ENCODE measurements at regions not wholly inside any gene's neighbourhood (a gene's known extent, or its start where the extent isn't known, plus 50 kb on each side); places are given as distances from the start of the nearest gene placed in this dataset.

DNA sequence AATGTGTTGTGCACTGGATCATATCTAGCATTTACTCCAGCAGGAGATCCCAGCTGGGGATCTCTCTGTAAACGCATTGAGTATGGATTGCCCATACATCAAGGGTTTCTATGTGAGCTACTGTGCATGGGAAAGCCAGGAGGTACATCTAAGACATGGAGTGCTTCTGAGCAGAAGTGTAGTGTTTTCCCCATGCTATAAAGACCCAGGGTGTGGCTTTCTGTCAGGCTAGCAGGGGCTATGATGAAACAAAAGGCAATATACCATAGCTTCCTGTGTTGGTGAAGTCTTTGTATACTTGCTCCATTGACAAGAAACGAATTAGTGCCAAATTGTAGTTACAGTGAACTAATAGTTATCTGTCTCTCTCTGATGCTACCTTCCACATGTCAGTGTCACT, 329.3 kb upstream of the TLE4 start:
- CTCF ChIA-PET, result no interaction called here
- no peak overlapping the region for H3K27ac Mint-ChIP-seq
- H3K36me3 Mint-ChIP-seq (ENCODE audit: low read depth), result no peaks in the 10 kb centered on the region
- POLR2A ChIA-PET, result no interaction called here
- no peak for DNase-seq
- H3K9me3 Mint-ChIP-seq, result no peaks in the 10 kb centered on the region
- H3K4me3 Mint-ChIP-seq, result no peak overlapping the region
- no peaks in the 10 kb centered on the region for H3K4me1 Mint-ChIP-seq
- peaks cover 2% of the 10 kb centered on the region for H3K27me3 Mint-ChIP-seq

DNA sequence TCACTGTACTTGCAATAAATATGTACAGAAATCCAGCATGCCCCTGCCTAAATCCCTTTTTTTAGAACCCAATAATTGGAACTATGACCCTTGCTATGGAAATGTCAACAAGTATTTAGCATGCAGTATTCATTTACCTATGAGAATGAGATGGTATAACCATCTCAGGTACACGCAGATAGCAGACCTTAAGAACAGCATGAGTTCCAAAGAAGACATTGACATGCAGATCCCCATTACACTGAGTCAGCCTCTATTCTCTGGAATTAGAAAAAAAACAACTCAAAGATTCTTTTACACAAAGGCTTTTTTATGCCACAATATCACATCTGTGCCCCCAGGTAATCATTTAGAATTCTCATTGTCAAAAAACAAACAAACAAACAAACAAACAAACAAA, 325.6 kb upstream of the TLE4 start:
- Mint-ChIP-seq H3K4me3 (no peak overlapping the region), H3K27ac (no peak overlapping the region), H3K36me3 (ENCODE audit: low read depth) (no peaks in the 10 kb centered on the region), H3K4me1 (no peaks in the 10 kb centered on the region), H3K9me3 (no peaks in the 10 kb centered on the region), H3K27me3 (peaks cover 2% of the 10 kb centered on the region)
- ChIA-PET POLR2A (no interaction called here), CTCF (no interaction called here)
- DNase-seq, result no peak

DNA sequence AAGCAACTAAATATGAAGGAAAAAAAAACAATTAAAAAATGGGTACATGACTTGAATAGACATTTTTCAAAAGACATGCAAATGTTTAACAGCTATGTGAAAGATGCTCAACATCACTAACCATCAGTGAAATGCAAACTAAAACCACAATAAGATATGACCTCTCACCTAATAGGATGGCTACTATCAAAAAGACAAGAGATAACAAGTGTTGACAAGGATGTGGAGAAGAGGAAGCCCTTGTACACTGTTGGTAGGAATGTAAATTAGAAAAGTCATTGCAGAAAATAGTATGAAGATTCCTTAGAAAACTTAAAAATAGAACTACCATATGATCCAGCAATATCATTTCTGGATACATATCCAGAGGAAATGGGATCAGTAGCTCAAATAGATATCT, 324.7 kb upstream of the TLE4 start:
- H3K36me3 Mint-ChIP-seq (ENCODE audit: low read depth), result no peaks in the 10 kb centered on the region
- ChIA-PET POLR2A (no interaction called here), CTCF (no interaction called here)
- H3K4me3 Mint-ChIP-seq, result no peak overlapping the region
- no peak for DNase-seq
- H3K27ac Mint-ChIP-seq, result no peak overlapping the region
- H3K9me3 Mint-ChIP-seq, result no peaks in the 10 kb centered on the region
- H3K27me3 Mint-ChIP-seq, result peaks cover 2% of the 10 kb centered on the region
- H3K4me1 Mint-ChIP-seq, result no peaks in the 10 kb centered on the region

DNA sequence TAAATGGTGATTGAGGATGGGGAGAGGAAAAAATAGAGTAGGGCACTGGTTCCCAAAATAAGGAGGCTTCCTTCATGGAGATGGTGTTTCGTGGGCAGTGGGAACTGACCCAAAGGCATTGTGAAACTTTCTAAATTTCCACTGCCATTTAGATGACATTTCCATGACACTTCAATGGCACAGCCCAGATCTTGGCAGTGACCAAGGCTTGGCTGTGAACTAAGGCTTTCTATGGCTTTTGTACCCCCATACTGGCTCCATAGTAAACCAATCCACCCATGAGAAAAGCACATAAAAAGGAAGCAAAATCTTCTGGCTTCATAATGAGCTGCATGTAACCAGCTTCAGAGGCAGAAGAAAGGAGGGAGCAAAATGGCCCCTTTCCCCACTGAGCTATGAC, 321.0 kb upstream of the TLE4 start:
- CTCF ChIA-PET, result no interaction called here
- POLR2A ChIA-PET, result no interaction called here
- Mint-ChIP-seq H3K4me1 (no peaks in the 10 kb centered on the region), H3K9me3 (no peaks in the 10 kb centered on the region), H3K4me3 (no peak overlapping the region), H3K27ac (no peak overlapping the region), H3K27me3 (no peaks in the 10 kb centered on the region), H3K36me3 (ENCODE audit: low read depth) (no peaks in the 10 kb centered on the region)
- no peak for DNase-seq

DNA sequence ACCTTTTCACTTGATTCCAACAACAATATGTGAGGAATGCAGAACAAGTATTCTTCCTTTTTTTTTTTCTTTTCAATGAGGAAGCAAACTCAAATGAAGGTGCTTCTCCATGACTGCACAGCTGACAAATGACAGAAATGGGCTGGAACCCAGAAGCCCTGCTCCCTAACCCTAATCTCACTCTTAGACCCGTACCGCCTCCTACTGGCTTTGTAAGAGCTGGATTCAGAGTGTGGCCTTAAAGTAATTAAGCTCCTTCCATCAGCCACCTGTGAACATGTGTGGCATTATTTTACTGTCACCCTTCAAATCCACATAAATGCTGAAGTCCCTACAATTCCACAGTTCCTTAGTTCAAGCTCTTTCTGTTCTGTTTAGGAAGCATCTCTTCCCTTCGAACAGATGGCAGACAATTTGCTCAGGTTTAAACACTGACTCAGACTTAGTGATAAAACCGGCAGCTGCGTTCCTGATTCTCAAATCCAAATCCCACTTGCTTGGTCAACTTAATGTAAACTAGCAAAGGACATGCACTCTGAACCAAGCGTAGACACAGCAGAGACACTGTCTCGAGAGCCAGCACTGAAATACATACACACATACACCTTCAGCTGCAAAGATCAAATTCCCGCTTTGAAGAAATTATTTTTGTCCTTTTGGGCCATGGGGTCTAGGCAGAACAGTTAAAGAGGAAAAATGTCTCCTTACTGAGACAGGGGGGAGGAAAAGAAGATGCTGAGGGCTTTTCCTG, 316.7 kb upstream of the TLE4 start:
- H3K36me3 Mint-ChIP-seq (ENCODE audit: low read depth), result no peaks in the 10 kb centered on the region
- no peak for DNase-seq
- CTCF ChIA-PET, result no interaction called here
- H3K27ac Mint-ChIP-seq, result no peak overlapping the region
- POLR2A ChIA-PET, result no interaction called here
- H3K27me3 Mint-ChIP-seq, result peaks cover 2% of the 10 kb centered on the region
- H3K4me3 Mint-ChIP-seq, result no peak overlapping the region
- no peaks in the 10 kb centered on the region for H3K4me1 Mint-ChIP-seq
- no peaks in the 10 kb centered on the region for H3K9me3 Mint-ChIP-seq

DNA sequence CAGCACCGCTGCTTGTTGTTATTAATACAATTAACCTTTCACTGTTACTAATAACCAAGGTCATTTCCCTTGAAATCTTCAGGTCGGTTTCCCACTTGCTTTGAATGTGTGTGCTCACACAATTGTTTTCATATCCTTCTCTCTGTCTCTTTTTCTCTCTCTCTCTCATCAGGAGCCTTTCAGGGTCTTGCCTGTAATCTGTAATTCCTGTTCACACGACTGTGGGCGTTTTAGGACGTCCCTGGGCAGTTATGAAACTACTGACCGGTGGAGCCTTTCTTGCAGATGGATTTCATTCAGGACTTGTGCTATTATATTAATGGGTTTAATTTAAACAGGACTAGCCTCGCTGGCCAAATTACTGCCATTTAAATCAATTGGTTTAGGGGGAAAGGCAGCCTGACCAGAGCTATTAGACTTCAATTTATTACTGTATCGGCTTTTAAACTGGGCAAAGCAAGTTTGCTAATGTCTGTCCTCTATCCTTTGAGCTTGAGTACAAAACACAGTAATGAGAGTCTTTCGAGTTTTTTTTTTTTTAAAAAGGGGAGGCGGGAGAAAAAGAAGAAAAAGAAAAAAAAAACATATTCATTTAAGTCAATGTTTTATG, 316.0 kb upstream of the TLE4 start:
- no peak for DNase-seq
- no peaks in the 10 kb centered on the region for H3K9me3 Mint-ChIP-seq

DNA sequence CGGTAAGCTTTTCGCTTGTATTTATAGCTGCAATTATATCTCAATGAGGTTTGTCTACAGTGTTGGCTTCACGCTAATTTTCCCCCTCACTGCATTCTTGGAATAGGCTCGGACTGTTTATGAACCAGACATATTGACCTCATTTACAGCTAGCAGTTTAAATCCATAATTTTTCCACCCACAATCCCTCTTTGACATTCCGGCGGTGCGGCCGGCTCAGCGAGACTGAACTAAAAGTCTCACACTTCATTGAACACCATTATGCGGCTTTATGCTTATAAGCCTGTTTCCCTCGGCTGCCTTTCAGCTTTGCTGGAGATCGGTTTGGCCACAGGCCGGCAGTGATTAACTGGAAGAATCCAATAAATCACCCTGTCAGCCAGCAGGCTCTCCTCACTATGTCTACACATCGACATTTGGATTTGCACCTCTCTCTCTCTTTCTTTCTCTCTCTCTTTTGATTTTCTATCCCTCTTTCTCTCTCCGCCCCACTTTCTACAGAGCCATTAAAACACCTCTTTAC, 315.0 kb upstream of the TLE4 start:
- no peak for DNase-seq
- ChIA-PET CTCF (no interaction called here), POLR2A (no interaction called here)
- Mint-ChIP-seq H3K4me1 (no peaks in the 10 kb centered on the region), H3K27me3 (peaks cover 3% of the 10 kb centered on the region), H3K27ac (no peak overlapping the region), H3K9me3 (no peaks in the 10 kb centered on the region), H3K4me3 (no peak overlapping the region), H3K36me3 (ENCODE audit: low read depth) (no peaks in the 10 kb centered on the region)

More for the DNA sequence above, 316.0 kb upstream of the TLE4 start:
- ChIA-PET CTCF (no interaction called here), POLR2A (no interaction called here)
- H3K27ac Mint-ChIP-seq, result no peak overlapping the region
- no peaks in the 10 kb centered on the region for H3K4me1 Mint-ChIP-seq
- H3K27me3 Mint-ChIP-seq, result peaks cover 3% of the 10 kb centered on the region
- no peaks in the 10 kb centered on the region for H3K36me3 Mint-ChIP-seq (ENCODE audit: low read depth)
- no peak overlapping the region for H3K4me3 Mint-ChIP-seq

DNA sequence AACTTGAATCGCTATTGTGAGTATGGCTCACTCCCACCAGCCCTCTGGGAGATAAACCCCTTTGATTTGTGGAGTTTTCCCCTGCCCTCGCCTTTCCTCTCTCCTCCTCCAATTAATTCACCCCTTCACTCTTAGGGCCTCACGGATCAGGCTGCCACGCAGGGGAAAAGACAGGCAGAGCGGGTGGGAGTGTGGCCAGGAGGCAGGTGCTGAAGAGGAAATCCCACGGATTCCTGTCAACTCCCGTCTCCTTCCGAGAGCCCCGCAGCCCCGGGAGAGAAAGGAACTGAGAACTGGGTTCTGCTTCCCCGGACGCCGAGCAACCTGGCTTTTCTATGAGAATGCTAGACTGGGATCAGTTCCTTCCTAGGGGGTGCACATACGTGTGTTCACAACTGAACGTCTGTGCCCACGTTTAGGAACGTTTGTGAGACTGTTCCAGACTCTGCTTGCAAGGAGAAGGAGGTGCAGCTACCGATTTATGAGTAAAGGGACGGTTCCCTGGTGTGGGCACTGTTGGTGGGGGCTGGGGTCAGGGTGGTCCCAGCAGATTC, 314.5 kb upstream of the TLE4 start:
- H3K9me3 Mint-ChIP-seq, result no peaks in the 10 kb centered on the region
- H3K4me3 Mint-ChIP-seq, result no peak overlapping the region
- ChIA-PET CTCF (no interaction called here), POLR2A (no interaction called here)
- no peak overlapping the region for H3K27ac Mint-ChIP-seq
- no peaks in the 10 kb centered on the region for H3K4me1 Mint-ChIP-seq
- H3K27me3 Mint-ChIP-seq, result peaks cover 4% of the 10 kb centered on the region
- H3K36me3 Mint-ChIP-seq (ENCODE audit: low read depth), result no peaks in the 10 kb centered on the region
- no peak for DNase-seq

DNA sequence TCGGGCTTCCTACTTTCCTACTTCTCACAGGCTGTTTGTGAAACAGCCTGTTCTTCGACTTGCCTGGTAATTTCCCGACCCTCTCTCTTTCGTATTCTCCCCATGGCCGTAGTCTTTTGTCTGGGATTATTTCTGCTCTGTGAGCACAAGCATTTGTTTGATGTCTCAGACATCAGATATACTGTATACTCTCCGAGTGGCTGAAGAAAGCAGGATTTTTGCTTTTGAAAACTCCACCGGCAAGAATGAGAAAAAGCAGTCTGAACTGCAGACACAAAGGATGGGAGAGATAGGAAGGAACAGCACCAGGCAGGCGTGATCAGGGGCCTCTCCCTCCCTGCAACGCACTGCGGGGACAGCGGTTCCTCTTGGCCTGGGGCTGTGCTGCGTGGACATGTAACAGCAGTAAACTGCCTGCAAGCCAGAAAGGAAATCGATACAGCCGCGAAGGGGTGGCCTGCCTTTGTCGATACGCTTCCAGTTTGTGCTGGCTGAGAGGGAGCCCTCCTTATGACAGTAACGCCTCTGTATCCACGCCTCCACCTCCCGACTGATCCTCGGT, 313.9 kb upstream of the TLE4 start:
- H3K4me3 Mint-ChIP-seq, result no peak overlapping the region
- no peak overlapping the region for H3K27ac Mint-ChIP-seq
- no peak for DNase-seq
- H3K4me1 Mint-ChIP-seq, result no peaks in the 10 kb centered on the region
- H3K27me3 Mint-ChIP-seq, result peaks cover 4% of the 10 kb centered on the region
- H3K36me3 Mint-ChIP-seq (ENCODE audit: low read depth), result no peaks in the 10 kb centered on the region
- ChIA-PET POLR2A (no interaction called here), CTCF (no interaction called here)
- peaks cover 3% of the 10 kb centered on the region for H3K9me3 Mint-ChIP-seq

DNA sequence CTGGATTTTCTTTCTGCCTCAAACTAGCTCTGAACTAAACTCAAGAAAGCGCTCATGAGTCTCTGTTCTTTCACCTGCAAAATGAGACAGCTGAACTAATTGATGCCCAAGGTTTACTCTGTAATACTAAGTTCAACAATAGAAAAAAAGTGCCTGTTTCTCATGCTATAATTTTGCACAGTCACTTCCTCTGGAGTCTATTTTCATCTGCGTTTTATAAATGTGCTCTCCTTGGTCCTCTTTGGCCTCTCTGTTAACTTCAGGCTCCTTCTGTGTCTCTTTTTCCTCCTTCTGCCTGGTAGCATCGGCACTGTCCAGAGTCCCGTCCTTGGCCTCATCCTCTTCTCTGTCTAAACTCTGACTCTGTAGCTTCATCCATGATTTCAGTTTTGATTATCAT, 311.9 kb upstream of the TLE4 start:
- H3K4me1 Mint-ChIP-seq, result no peaks in the 10 kb centered on the region
- ChIA-PET CTCF (no interaction called here), POLR2A (no interaction called here)
- peaks cover 10% of the 10 kb centered on the region for H3K27me3 Mint-ChIP-seq
- H3K4me3 Mint-ChIP-seq, result no peak overlapping the region
- peaks cover 3% of the 10 kb centered on the region for H3K9me3 Mint-ChIP-seq
- no peak for DNase-seq
- H3K27ac Mint-ChIP-seq, result no peak overlapping the region
- H3K36me3 Mint-ChIP-seq (ENCODE audit: low read depth), result no peaks in the 10 kb centered on the region

DNA sequence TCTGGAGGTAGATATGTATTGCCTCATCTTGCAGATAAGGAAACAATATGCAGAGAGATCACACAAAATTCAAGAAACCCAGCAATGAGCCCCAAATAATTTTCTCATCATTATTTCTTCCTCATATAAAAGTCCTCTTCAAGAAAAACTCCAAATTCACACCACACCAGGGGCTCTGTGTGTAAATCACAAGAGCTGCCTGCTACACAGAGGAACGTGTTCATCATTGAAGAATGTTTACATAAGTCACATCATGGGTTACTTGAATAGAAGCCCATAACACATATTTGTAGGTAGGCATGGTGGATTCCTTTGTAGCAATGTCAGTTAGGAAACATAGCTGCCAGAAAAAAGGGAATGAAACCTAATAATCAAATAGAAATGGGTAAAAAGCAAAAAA, 308.1 kb upstream of the TLE4 start:
- CTCF ChIA-PET, result no interaction called here

DNA sequence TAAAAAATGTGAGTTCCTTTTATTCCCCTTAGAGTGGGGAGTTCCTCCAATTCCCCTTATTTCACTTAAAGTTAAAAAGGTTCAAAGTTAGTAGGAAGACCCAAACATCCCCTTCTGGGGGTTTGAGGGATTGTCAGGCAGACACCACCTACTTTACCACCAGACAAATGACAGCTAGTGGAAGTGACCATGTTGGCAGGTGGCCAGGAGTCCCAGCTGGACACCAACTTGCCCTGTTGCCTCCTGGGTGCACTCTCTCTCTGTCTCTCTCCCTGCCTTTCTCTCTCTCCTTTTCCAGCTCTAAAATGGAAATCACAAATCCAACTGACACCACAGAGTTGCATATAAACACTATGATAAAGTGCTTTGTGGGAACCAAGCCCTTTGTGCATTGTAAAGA, 307.7 kb upstream of the TLE4 start:
- ChIA-PET CTCF (no interaction called here), POLR2A (no interaction called here)
- no peaks in the 10 kb centered on the region for H3K4me1 Mint-ChIP-seq

More for the DNA sequence above, 308.1 kb upstream of the TLE4 start:
- peaks cover 10% of the 10 kb centered on the region for H3K27me3 Mint-ChIP-seq
- H3K27ac Mint-ChIP-seq, result no peak overlapping the region
- DNase-seq, result no peak
- no peak overlapping the region for H3K4me3 Mint-ChIP-seq
- no peaks in the 10 kb centered on the region for H3K4me1 Mint-ChIP-seq
- POLR2A ChIA-PET, result no interaction called here
- H3K9me3 Mint-ChIP-seq, result peaks cover 3% of the 10 kb centered on the region
- H3K36me3 Mint-ChIP-seq (ENCODE audit: low read depth), result no peaks in the 10 kb centered on the region

DNA sequence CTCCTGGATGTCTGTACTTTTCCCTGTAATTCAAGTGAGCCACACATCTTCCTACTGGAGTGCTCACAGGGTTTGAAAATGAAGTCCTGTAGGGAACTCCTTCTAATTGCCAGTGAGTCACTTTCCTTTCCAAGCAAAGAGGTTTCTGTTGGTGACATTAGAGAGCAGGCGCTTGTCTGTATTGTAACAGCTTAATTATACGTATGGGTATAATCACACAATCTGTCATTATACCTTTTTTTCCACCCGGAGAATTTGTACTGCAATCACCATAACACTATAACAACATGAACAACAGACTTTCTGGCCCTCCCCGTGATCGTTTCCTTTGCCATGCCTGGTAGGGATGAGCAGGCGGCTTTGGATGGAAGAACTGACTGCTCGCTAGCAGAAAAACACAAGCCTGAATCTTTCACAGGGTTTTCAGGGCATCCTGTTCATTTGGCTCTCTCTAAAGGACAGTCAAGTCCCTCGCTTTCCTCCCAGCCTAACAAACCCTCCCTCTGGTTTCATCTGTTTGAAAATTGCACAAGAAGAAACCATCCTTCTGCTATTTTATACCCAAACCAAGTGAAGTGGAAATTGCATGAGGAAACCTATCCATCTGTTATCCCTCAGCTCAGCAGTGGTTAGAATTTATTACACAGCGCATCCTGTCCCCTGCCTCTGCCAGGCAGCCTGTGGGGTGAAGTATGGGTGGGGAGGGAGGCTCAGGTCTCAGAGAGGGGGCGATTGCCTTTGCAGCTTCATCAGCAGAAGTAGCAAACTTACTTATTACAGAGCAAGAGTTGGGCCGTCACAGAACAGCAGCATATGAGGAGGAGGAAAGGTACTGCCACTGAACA, 307.0 kb upstream of the TLE4 start:
- no peaks in the 10 kb centered on the region for H3K4me1 Mint-ChIP-seq
- no peak overlapping the region for H3K4me3 Mint-ChIP-seq
- ChIA-PET CTCF (no interaction called here), POLR2A (no interaction called here)
- peaks cover 10% of the 10 kb centered on the region for H3K27me3 Mint-ChIP-seq
- H3K9me3 Mint-ChIP-seq, result peaks cover 3% of the 10 kb centered on the region
- no peak for DNase-seq
- no peaks in the 10 kb centered on the region for H3K36me3 Mint-ChIP-seq (ENCODE audit: low read depth)
- H3K27ac Mint-ChIP-seq, result no peak overlapping the region

More for the DNA sequence above, 307.7 kb upstream of the TLE4 start:
- no peak overlapping the region for H3K27ac Mint-ChIP-seq
- H3K4me3 Mint-ChIP-seq, result no peak overlapping the region
- H3K36me3 Mint-ChIP-seq (ENCODE audit: low read depth), result no peaks in the 10 kb centered on the region
- no peak for DNase-seq
- H3K9me3 Mint-ChIP-seq, result peaks cover 3% of the 10 kb centered on the region
- H3K27me3 Mint-ChIP-seq, result peaks cover 10% of the 10 kb centered on the region
